ENCODE measurements at regions not wholly inside any gene's neighbourhood (a gene's known extent, or its start where the extent isn't known, plus 50 kb on each side); places are given as distances from the start of the nearest gene placed in this dataset.

DNA sequence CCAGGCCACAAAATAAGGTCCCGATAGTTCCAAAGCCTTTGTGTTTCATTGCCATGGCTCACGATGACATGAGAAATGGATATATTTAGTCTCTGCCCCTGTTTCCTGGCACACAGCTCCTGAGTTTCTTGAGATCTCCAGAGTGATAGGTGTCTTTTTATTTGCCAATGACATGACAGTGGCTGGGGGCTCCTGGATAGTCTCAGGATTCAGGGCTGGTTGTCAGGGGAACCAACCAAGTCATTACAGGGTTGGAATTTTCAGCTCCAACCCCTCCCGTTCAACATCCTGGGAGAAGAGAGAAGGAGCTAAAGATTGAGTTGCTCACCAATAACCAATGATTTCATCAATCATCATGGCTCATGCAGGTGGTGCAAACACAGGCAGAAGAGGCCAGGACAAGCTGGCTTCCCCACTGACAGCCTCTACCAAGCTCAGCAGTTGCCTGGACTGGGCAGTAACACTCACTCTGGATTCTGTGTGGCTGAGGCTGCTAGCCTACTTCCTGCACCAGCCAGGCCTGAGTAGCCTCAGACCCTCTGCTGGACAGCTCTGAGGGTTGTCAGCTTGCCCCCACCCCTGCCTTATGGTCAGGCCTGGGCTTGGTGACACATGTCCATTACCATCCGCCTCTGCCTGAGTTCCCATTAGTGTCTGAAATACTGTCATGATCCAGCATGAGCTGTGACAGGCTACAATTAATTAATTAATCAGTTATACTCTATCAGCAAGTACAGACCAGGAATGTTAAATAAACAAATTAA is 534.4 kb upstream of the CDH5 start:
- no peak for DNase-seq (ENCODE audit: low read depth)
- TF ChIP-seq, protein P1, sequence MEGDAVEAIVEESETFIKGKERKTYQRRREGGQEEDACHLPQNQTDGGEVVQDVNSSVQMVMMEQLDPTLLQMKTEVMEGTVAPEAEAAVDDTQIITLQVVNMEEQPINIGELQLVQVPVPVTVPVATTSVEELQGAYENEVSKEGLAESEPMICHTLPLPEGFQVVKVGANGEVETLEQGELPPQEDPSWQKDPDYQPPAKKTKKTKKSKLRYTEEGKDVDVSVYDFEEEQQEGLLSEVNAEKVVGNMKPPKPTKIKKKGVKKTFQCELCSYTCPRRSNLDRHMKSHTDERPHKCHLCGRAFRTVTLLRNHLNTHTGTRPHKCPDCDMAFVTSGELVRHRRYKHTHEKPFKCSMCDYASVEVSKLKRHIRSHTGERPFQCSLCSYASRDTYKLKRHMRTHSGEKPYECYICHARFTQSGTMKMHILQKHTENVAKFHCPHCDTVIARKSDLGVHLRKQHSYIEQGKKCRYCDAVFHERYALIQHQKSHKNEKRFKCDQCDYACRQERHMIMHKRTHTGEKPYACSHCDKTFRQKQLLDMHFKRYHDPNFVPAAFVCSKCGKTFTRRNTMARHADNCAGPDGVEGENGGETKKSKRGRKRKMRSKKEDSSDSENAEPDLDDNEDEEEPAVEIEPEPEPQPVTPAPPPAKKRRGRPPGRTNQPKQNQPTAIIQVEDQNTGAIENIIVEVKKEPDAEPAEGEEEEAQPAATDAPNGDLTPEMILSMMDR (conservative IDR thresholded peaks at IDR 0.05; ENCODE audit: control insufficient read depth, insufficient read depth, low read depth, low read length), result no peak

DNA sequence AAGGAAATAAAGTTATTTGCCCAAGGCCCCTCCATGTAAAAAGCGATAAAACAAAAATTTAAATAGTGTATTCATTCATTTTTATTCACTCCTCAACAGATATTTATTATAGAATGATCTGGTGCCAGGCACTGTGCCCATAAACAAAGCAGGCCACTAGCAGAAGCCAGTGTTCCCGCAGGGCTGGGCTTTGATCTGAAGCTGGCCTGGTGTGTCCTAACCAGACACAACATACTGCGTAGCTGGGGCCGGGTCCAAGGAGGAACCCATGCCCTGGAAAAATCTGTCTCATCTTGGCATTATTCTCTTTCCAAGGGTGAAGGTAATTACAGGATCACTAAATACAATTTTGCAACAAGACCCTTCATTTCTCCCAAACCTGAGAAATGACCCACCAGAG is 537.4 kb upstream of the CDH5 start:
- no peak for DNase-seq (ENCODE audit: low read depth)
- TF ChIP-seq, protein P1 (conservative IDR thresholded peaks at IDR 0.05; ENCODE audit: control insufficient read depth, insufficient read depth, low read depth, low read length), result no peak
- H3K4me3 ChIP-seq (ENCODE audit: control insufficient read depth, low read depth, low read length), result no peak overlapping the region

More for the DNA sequence above, 534.4 kb upstream of the CDH5 start:
- H3K4me3 ChIP-seq (ENCODE audit: control insufficient read depth, low read depth, low read length), result no peak overlapping the region

GRCh38 chr16:65828296-65828695 is 538.2 kb upstream of the CDH5 start:
- no peak for DNase-seq (ENCODE audit: low read depth)
- TF ChIP-seq, protein P1 (conservative IDR thresholded peaks at IDR 0.05; ENCODE audit: control insufficient read depth, insufficient read depth, low read depth, low read length), result no peak
- H3K4me3 ChIP-seq (ENCODE audit: control insufficient read depth, low read depth, low read length), result no peak overlapping the region

- H3K4me3 ChIP-seq (ENCODE audit: control insufficient read depth, low read depth, low read length), result no peak overlapping the region
- DNase-seq (ENCODE audit: low read depth), result no peak
- TF ChIP-seq, protein P1 (conservative IDR thresholded peaks at IDR 0.05; ENCODE audit: control insufficient read depth, insufficient read depth, low read depth, low read length), result no peak
Observed at GRCh38 chr16:65827231-65827630, 539.3 kb upstream of the CDH5 start.

- no peak overlapping the region for H3K4me3 ChIP-seq (ENCODE audit: control insufficient read depth, low read depth, low read length)
- DNase-seq (ENCODE audit: low read depth), result no peak
- TF ChIP-seq, protein P1 (conservative IDR thresholded peaks at IDR 0.05; ENCODE audit: control insufficient read depth, insufficient read depth, low read depth, low read length), result no peak
Observed at GRCh38 chr16:65825191-65825856, 541.2 kb upstream of the CDH5 start.

DNA sequence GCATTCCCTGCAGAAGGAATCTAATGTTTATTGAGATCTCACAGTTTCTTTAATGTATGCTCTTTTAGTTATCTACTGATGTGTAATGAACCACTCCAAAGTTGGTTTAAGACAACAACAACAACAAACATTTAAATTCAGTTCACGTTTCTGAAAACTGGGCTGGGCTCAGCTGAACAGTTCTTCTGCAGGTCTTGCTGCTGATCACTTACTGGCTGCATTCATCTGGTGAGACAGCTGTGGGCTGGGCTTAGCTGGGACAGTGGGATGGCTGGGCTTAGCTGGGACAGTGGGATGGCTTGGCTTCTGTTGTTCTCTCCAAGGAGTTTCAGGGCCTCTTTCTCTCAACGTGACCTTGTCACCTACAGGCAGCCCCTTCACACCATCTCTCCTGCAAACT is 544.3 kb upstream of the CDH5 start:
- TF ChIP-seq, protein P1 (conservative IDR thresholded peaks at IDR 0.05; ENCODE audit: control insufficient read depth, insufficient read depth, low read depth, low read length), result no peak
- H3K4me3 ChIP-seq (ENCODE audit: control insufficient read depth, low read depth, low read length), result no peak overlapping the region

More for the DNA sequence above, 544.3 kb upstream of the CDH5 start:
- no peak for DNase-seq (ENCODE audit: low read depth)

All from fibroblast of mammary gland (primary cell).